ENCODE measurements at regions not wholly inside any gene's neighbourhood (a gene's known extent, or its start where the extent isn't known, plus 50 kb on each side); places are given as distances from the start of the nearest gene placed in this dataset.

DNA sequence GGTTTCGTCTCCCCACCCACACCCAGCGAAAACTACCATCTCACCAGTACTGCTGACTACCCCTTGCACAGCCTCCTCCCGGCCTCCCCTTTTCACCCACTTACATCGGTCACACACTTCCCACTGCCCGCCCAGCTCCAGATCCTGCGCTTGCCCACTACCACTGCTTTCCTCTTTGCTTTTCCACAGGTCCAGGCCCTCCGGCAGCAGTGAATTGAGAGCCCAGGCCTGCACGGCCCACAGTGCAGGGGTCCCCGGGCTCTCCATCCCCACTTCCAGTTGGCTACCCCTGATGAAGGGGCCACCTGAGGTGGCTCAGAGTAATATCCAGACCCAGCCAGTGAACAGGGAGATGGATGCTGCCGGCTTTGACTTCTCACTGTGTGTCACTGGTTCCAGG lies 120.2 kb upstream of the FSTL4 start:
- ChIA-PET CTCF (no interaction called here), POLR2A (no interaction called here)
- no peak for TF ChIP-seq SUZ12 (IDR thresholded peaks at IDR 0.05)
- TF ChIP-seq LEF1 (IDR thresholded peaks at IDR 0.05; ENCODE audit: borderline replicate concordance): no peak
- no peak for TF ChIP-seq TARDBP (IDR thresholded peaks at IDR 0.05)
- TF ChIP-seq HDGF (IDR thresholded peaks at IDR 0.05; ENCODE audit: borderline replicate concordance): no peak
- TF ChIP-seq CTBP1 (IDR thresholded peaks at IDR 0.05; ENCODE audit: borderline replicate concordance): no peak
- TF ChIP-seq ELF4 (IDR thresholded peaks at IDR 0.05): no peak
- TF ChIP-seq FOXK2 (IDR thresholded peaks at IDR 0.05): no peak
- no peak for TF ChIP-seq ARNT (IDR thresholded peaks at IDR 0.05)
- no peak for TF ChIP-seq BHLHE40 (IDR thresholded peaks at IDR 0.05; ENCODE audit: borderline replicate concordance)
- no peak for TF ChIP-seq FOXM1 (IDR thresholded peaks at IDR 0.05; ENCODE audit: borderline replicate concordance)
- TF ChIP-seq ZNF384 (IDR thresholded peaks at IDR 0.05): no peak
- no peak for TF ChIP-seq FOXA1 (IDR thresholded peaks at IDR 0.05)
- TF ChIP-seq L3MBTL2 (conservative IDR thresholded peaks at IDR 0.05): no peak
- no peak for DNase-seq (ENCODE audit: extremely low spot score)

DNA sequence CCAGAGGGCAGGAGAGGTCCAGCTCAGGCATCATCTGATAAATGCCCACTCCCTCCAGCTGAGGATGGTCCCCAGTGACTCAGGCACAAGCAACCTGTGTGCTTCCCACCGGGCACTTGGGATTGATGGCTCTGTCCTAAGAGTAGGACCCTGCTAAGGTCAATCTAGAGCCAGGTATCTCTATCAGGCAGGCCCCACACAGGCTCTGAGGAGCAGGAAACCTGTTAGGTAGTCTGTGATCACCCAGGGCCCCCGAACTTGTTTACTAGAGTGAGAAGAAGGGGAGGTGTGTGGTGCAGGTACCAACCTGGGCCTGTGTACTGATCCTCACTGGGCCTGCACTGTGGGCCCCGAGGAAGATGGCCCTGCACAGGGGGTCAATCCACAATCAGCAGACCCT lies 119.6 kb upstream of the FSTL4 start:
- no peak for TF ChIP-seq HDGF (IDR thresholded peaks at IDR 0.05; ENCODE audit: borderline replicate concordance)
- TF ChIP-seq ARNT (IDR thresholded peaks at IDR 0.05): no peak
- no peak for TF ChIP-seq ZNF384 (IDR thresholded peaks at IDR 0.05)
- TF ChIP-seq FOXM1 (IDR thresholded peaks at IDR 0.05; ENCODE audit: borderline replicate concordance): no peak
- TF ChIP-seq SP1 (IDR thresholded peaks at IDR 0.05): no peak
- DNase-seq (ENCODE audit: extremely low spot score): no peak
- CTCF ChIA-PET: no interaction called here
- POLR2A ChIA-PET: no interaction called here

DNA sequence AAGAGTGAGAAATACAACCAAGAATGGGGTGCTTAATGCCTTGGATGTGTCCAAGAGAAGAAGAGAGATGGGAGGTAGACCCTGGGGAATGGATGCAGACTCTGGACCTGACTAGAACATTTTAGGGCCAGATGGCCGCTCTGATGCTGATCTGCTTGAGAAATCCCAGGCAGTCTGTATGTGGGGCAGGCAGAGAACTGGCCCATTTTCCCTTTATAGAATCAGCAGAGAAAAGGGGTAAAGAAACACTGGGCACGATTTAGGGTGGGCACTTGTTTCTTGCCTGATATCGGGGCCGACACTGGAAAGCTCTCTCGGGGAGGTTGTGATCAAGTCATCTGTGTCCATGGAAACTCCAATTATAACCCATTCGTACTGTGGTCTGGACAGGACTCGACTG lies 118.5 kb upstream of the FSTL4 start:
- DNase-seq (ENCODE audit: extremely low spot score): no peak
- CTCF ChIA-PET: interaction anchor here (0.7 kb wide), 1 partner anchor 114 kb away, joined by 3 read pairs; no protein-coding TSS in a partner anchor
- TF ChIP-seq CTBP1 (IDR thresholded peaks at IDR 0.05; ENCODE audit: borderline replicate concordance) (no peak), FOXK2 (IDR thresholded peaks at IDR 0.05) (no peak), BHLHE40 (IDR thresholded peaks at IDR 0.05; ENCODE audit: borderline replicate concordance) (no peak), SUZ12 (IDR thresholded peaks at IDR 0.05) (no peak), ZNF384 (IDR thresholded peaks at IDR 0.05) (no peak), TARDBP (IDR thresholded peaks at IDR 0.05) (no peak), SP1 (IDR thresholded peaks at IDR 0.05) (no peak), ARNT (IDR thresholded peaks at IDR 0.05) (no peak), FOXM1 (IDR thresholded peaks at IDR 0.05; ENCODE audit: borderline replicate concordance) (no peak), ELF4 (IDR thresholded peaks at IDR 0.05) (no peak), FOXA1 (IDR thresholded peaks at IDR 0.05) (no peak), HDGF (IDR thresholded peaks at IDR 0.05; ENCODE audit: borderline replicate concordance) (no peak), NFRKB (IDR thresholded peaks at IDR 0.05) (no peak), LEF1 (IDR thresholded peaks at IDR 0.05; ENCODE audit: borderline replicate concordance) (no peak), L3MBTL2 (conservative IDR thresholded peaks at IDR 0.05) (no peak)
- TF ChIP-seq, protein P1, sequence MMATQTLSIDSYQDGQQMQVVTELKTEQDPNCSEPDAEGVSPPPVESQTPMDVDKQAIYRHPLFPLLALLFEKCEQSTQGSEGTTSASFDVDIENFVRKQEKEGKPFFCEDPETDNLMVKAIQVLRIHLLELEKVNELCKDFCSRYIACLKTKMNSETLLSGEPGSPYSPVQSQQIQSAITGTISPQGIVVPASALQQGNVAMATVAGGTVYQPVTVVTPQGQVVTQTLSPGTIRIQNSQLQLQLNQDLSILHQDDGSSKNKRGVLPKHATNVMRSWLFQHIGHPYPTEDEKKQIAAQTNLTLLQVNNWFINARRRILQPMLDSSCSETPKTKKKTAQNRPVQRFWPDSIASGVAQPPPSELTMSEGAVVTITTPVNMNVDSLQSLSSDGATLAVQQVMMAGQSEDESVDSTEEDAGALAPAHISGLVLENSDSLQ (IDR thresholded peaks at IDR 0.05): no peak
- POLR2A ChIA-PET: no interaction called here

DNA sequence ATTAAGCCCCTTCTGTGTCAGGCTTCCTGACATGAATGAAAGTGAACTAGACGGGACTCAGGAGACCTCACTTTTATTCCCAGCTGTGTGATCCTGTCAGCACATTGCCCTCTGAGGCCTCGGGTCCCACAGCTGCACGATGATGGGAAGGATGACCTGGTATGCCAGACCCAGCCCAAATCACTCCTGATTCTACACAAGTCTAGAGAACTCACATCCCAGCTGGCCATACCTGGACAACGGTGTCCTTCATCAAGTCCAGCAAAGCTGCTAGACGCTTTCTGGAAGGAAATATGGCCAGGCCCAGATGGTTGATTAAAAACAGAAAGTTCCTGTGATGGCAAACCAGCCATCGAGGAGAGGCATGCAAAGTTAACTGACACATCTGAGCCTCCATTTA lies 118.0 kb upstream of the FSTL4 start:
- TF ChIP-seq, protein P1 (IDR thresholded peaks at IDR 0.05): no peak
- CTCF ChIA-PET: interaction anchor here (0.7 kb wide), 1 partner anchor 115 kb away, joined by 3 read pairs; no protein-coding TSS in a partner anchor
- DNase-seq (ENCODE audit: extremely low spot score): no peak
- POLR2A ChIA-PET: no interaction called here

DNA sequence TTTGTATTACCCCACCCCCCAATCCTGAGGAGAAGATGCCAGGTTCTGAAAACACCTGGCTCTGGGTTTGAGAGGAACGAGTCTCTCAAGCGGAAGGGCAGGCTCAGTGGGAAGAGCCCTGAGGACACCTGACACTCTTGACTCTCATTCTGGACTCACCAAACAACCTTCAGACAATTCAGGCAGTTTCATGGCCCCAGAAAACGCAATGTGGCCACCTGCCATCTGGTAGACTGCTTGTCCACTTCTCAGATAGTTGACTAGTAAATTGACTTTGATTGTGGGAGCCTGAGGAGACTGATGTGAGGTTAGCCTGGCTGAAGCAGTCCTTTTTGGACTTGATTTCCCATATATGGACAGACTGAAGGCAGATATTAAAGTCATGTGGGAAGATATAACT lies 117.5 kb upstream of the FSTL4 start:
- ChIA-PET CTCF (interaction anchor here (0.6 kb wide), 1 partner anchor 50 kb away, joined by 3 read pairs; no protein-coding TSS in a partner anchor), POLR2A (no interaction called here)
- TF ChIP-seq LEF1 (IDR thresholded peaks at IDR 0.05; ENCODE audit: borderline replicate concordance): no peak
- TF ChIP-seq SUZ12 (IDR thresholded peaks at IDR 0.05): no peak
- no peak for TF ChIP-seq SP1 (IDR thresholded peaks at IDR 0.05)
- no peak for TF ChIP-seq FOXA1 (IDR thresholded peaks at IDR 0.05)
- TF ChIP-seq CTBP1 (IDR thresholded peaks at IDR 0.05; ENCODE audit: borderline replicate concordance): no peak
- TF ChIP-seq NFRKB (IDR thresholded peaks at IDR 0.05): no peak
- TF ChIP-seq, protein P1 (IDR thresholded peaks at IDR 0.05): no peak
- TF ChIP-seq ZNF384 (IDR thresholded peaks at IDR 0.05): no peak
- TF ChIP-seq FOXM1 (IDR thresholded peaks at IDR 0.05; ENCODE audit: borderline replicate concordance): no peak
- no peak for TF ChIP-seq FOXK2 (IDR thresholded peaks at IDR 0.05)
- TF ChIP-seq L3MBTL2 (conservative IDR thresholded peaks at IDR 0.05): no peak
- TF ChIP-seq BHLHE40 (IDR thresholded peaks at IDR 0.05; ENCODE audit: borderline replicate concordance): no peak
- no peak for TF ChIP-seq TARDBP (IDR thresholded peaks at IDR 0.05)
- TF ChIP-seq HDGF (IDR thresholded peaks at IDR 0.05; ENCODE audit: borderline replicate concordance): no peak
- no peak for TF ChIP-seq ELF4 (IDR thresholded peaks at IDR 0.05)
- no peak for TF ChIP-seq ARNT (IDR thresholded peaks at IDR 0.05)
- no peak for DNase-seq (ENCODE audit: extremely low spot score)

DNA sequence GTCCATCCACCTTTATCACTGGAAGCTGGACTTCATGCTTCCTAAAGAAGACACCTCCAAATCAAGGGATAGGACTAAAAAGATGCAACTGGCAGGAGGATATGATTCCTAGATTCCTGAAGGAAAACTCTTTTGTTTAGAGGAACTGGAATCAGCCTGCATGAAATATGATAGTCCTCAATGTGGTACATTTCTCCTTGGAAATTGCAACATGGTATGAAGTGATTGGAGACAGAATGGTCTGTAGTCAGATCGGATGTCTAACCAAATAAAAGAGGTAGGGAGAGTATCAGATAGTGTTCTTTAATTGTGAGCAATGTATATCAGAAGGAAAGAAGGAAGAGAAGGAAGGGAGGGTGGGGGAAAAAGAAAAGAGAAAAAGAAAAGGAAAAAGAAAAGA lies 116.1 kb upstream of the FSTL4 start:
- ChIA-PET POLR2A (no interaction called here), CTCF (interaction anchor here (0.6 to 0.8 kb wide), 2 partner anchors 21 to 24 kb away, joined by 3 to 5 read pairs; no protein-coding TSS in a partner anchor)
- TF ChIP-seq SP1 (IDR thresholded peaks at IDR 0.05) (no peak), TARDBP (IDR thresholded peaks at IDR 0.05) (no peak), FOXA1 (IDR thresholded peaks at IDR 0.05) (no peak), FOXM1 (IDR thresholded peaks at IDR 0.05; ENCODE audit: borderline replicate concordance) (no peak), ELF4 (IDR thresholded peaks at IDR 0.05) (no peak), FOXK2 (IDR thresholded peaks at IDR 0.05) (no peak), LEF1 (IDR thresholded peaks at IDR 0.05; ENCODE audit: borderline replicate concordance) (no peak), ZNF384 (IDR thresholded peaks at IDR 0.05) (no peak), NFRKB (IDR thresholded peaks at IDR 0.05) (no peak), BHLHE40 (IDR thresholded peaks at IDR 0.05; ENCODE audit: borderline replicate concordance) (no peak), SUZ12 (IDR thresholded peaks at IDR 0.05) (no peak), L3MBTL2 (conservative IDR thresholded peaks at IDR 0.05) (no peak), CTBP1 (IDR thresholded peaks at IDR 0.05; ENCODE audit: borderline replicate concordance) (no peak), HDGF (IDR thresholded peaks at IDR 0.05; ENCODE audit: borderline replicate concordance) (no peak)
- TF ChIP-seq, protein P1 (IDR thresholded peaks at IDR 0.05): no peak
- DNase-seq (ENCODE audit: extremely low spot score): no peak

Data from HEK293T (cell line).